Keratinocyte (primary cell): ENCODE measurements at regions not wholly inside any gene's neighbourhood (a gene's known extent, or its start where the extent isn't known, plus 50 kb on each side); places are given as distances from the start of the nearest gene placed in this dataset.
"Not testable (repeated sequence)": the region's sequence is repeated elsewhere in the genome, so short reads cannot be mapped to it uniquely, and the experiment has no call there.

Experiments
- EZH2 ChIP-seq: IDR thresholded peaks from one replicate; pipeline ENCODE4 v1.6.1; 2012; ENCODE audit warnings: inconsistent platforms, mild to moderate bottlenecking, low read length, moderate library complexity
- TF ChIP-seq, protein P1 (sequence below), 3 experiments: IDR thresholded peaks in 1 of 3; conservative IDR thresholded peaks in 1 of 3; optimal IDR thresholded peaks in 1 of 3; 2 replicates in 2 of 3; 3 replicates in 1 of 3; pipeline versions ENCODE3 to v1.5.1; 2011; ENCODE audit warnings: low read length in 3 of 3, mild to moderate bottlenecking in 3 of 3, moderate library complexity in 2 of 3, control low read depth in 1 of 3, inconsistent platforms in 1 of 3; ENCODE audit not compliant: insufficient read depth in 2 of 3; ENCODE audit errors: extremely low read depth in 1 of 3

DNA sequence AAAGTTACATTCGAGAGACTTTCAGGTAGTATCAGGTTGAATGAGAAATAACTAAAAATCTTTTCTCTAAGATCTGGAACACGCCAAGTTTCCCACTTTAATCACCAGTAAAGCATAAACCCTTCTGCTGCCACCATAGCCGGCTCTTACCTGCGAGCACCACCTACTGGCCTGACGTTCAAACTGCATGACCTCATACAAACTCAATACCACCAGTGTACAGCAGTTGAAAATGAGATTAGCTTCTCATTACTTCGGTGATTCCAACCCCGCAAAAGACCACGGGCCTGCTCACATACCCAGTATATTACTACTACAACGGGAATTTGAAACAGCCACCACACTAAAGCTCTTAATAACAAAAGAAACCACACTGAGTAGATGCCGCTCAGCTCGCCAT lies 1191.2 kb downstream of the TMEM121 start:
- TF ChIP-seq, protein P1, sequence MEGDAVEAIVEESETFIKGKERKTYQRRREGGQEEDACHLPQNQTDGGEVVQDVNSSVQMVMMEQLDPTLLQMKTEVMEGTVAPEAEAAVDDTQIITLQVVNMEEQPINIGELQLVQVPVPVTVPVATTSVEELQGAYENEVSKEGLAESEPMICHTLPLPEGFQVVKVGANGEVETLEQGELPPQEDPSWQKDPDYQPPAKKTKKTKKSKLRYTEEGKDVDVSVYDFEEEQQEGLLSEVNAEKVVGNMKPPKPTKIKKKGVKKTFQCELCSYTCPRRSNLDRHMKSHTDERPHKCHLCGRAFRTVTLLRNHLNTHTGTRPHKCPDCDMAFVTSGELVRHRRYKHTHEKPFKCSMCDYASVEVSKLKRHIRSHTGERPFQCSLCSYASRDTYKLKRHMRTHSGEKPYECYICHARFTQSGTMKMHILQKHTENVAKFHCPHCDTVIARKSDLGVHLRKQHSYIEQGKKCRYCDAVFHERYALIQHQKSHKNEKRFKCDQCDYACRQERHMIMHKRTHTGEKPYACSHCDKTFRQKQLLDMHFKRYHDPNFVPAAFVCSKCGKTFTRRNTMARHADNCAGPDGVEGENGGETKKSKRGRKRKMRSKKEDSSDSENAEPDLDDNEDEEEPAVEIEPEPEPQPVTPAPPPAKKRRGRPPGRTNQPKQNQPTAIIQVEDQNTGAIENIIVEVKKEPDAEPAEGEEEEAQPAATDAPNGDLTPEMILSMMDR (optimal IDR thresholded peaks at IDR 0.05 in 1 of 3, IDR thresholded peaks at IDR 0.05 in 1 of 3, conservative IDR thresholded peaks at IDR 0.05 in 1 of 3; ENCODE audit: extremely low read depth in 1 of 3, insufficient read depth in 2 of 3, low read length in 3 of 3) = peak in 1 of 3 experiments; percentile 25
- TF ChIP-seq EZH2 = not testable (repeated sequence)
